IMR-90 (cell line): ENCODE measurements at regions not wholly inside any gene's neighbourhood (a gene's known extent, or its start where the extent isn't known, plus 50 kb on each side); places are given as distances from the start of the nearest gene placed in this dataset.

ENCODE experiments used
- ATAC-seq: fragments of 200-7000 bp; cut with Tn5 transposase; 2 replicates; pipeline ENCODE4 v1.9.1; 2020; ENCODE audit warnings: low read depth, mild to moderate bottlenecking, moderate library complexity
- BruUV-seq: library from RNA; stranded (reverse); fragments of 400-500 nt; replicated peaks from 2 replicates; lab custom pipeline; 2021; lab: Mats Ljungman, UMichigan
- CTCF ChIA-PET: fragments of 300-600 bp; formaldehyde crosslinking; extraction: SDS; loops from one replicate; lab custom pipeline; 2021; ENCODE audit warnings: antibody characterized with exemption; lab: Yijun Ruan, JAX
- POLR2A ChIA-PET: fragments of 300-600 bp; sonication (Branson Sonifier 250); formaldehyde crosslinking; loops from one replicate; lab custom pipeline; 2022; ENCODE audit warnings: antibody characterized with exemption; ENCODE audit not compliant: unreplicated experiment; lab: Charles Lee
- DNase-seq: peaks from one replicate; pipeline ENCODE4 v3.0.0; 2013
- H2AFZ ChIP-seq: replicated peaks from 2 replicates; pipeline ENCODE3; 2013; ENCODE audit warnings: low read length, mild to moderate bottlenecking; ENCODE audit not compliant: poor library complexity
- H2AK5ac ChIP-seq: 2 replicates; pipeline ENCODE4 v1.6.1; 2013; ENCODE audit warnings: low read depth, low read length, inconsistent platforms
- H2AK9ac ChIP-seq: replicated peaks from 2 replicates; pipeline ENCODE3; 2013; ENCODE audit warnings: mild to moderate bottlenecking, low read depth, low read length, moderate library complexity; ENCODE audit not compliant: poor library complexity
- H2BK120ac ChIP-seq: 2 replicates; pipeline ENCODE4 v1.6.1; 2013; ENCODE audit warnings: low read depth, low read length, inconsistent platforms
- H2BK15ac ChIP-seq: 3 replicates; pipeline ENCODE4 v1.6.1; 2013; ENCODE audit warnings: low read depth, low read length, inconsistent platforms
- H2BK20ac ChIP-seq: 2 replicates; pipeline ENCODE4 v1.6.1; 2013; ENCODE audit warnings: low read depth, mild to moderate bottlenecking, inconsistent platforms, low read length, moderate library complexity
- H2BK5ac ChIP-seq: 2 replicates; pipeline ENCODE4 v1.6.1; 2013; ENCODE audit warnings: mild to moderate bottlenecking, low read depth, low read length, inconsistent platforms; ENCODE audit not compliant: poor library complexity, severe bottlenecking
- H3K14ac ChIP-seq: replicated peaks from 2 replicates; pipeline ENCODE4 v1.6.1; 2013; ENCODE audit warnings: low read depth, low read length, inconsistent platforms
- H3K18ac ChIP-seq: 2 replicates; pipeline ENCODE4 v1.6.1; 2013; ENCODE audit warnings: low read depth, low read length, control low read depth
- H3K23ac ChIP-seq: 2 replicates; pipeline ENCODE4 v1.6.1; 2013; ENCODE audit warnings: low read depth, low read length, inconsistent platforms
- H3K27ac ChIP-seq: 2 replicates; pipeline ENCODE4 v1.5.1; 2013; ENCODE audit warnings: mild to moderate bottlenecking, control low read depth, low read length; ENCODE audit not compliant: insufficient read depth
- H3K27me3 ChIP-seq: 2 replicates; pipeline ENCODE4 v1.6.1; 2013; ENCODE audit warnings: low read length; ENCODE audit not compliant: control insufficient read depth, insufficient read depth
- H3K36me3 ChIP-seq: 2 replicates; pipeline ENCODE4 v1.6.1; 2013; ENCODE audit warnings: low read length, mixed read lengths; ENCODE audit not compliant: control insufficient read depth, insufficient read depth
- H3K4ac ChIP-seq: 2 replicates; pipeline ENCODE4 v1.6.1; 2013; ENCODE audit warnings: low read depth, low read length, inconsistent platforms
- H3K4me1 ChIP-seq: 2 replicates; pipeline ENCODE4 v1.6.1; 2013; ENCODE audit warnings: low read length, mixed read lengths; ENCODE audit not compliant: control insufficient read depth, insufficient read depth
- H3K4me2 ChIP-seq: 2 replicates; pipeline ENCODE4 v1.6.1; 2013; ENCODE audit warnings: low read depth, mild to moderate bottlenecking, control low read depth, low read length, moderate library complexity
- H3K4me3 ChIP-seq: 2 replicates; pipeline ENCODE4 v1.5.1; 2013; ENCODE audit warnings: low read depth, mild to moderate bottlenecking, control low read depth, low read length, moderate library complexity; ENCODE audit not compliant: insufficient read depth
- H3K56ac ChIP-seq: 2 replicates; pipeline ENCODE4 v1.6.1; 2013; ENCODE audit warnings: low read length, inconsistent platforms; ENCODE audit not compliant: insufficient read depth; ENCODE audit errors: extremely low read depth
- H3K79me1 ChIP-seq, 2 experiments: 2 replicates each; pipeline ENCODE4 v1.6.1; 2013; ENCODE audit warnings: low read length in 2 of 2, inconsistent platforms in 1 of 2, low read depth in 1 of 2
- H3K9ac ChIP-seq: 2 replicates; pipeline ENCODE4 v1.6.1; 2013; ENCODE audit warnings: low read depth, low read length, control low read depth
- H3K9me1 ChIP-seq: 2 replicates; pipeline ENCODE4 v1.6.1; 2013; ENCODE audit warnings: low read length, inconsistent platforms; ENCODE audit not compliant: insufficient read depth
- H3K9me3 ChIP-seq: 2 replicates; pipeline ENCODE4 v1.6.1; 2013; ENCODE audit warnings: low read length; ENCODE audit not compliant: control insufficient read depth, insufficient read depth
- H4K20me1 ChIP-seq: 2 replicates; pipeline ENCODE4 v1.6.1; 2013; ENCODE audit warnings: low read length, inconsistent platforms; ENCODE audit not compliant: insufficient read depth
- H4K5ac ChIP-seq: 2 replicates; pipeline ENCODE4 v1.6.1; 2013; ENCODE audit warnings: mild to moderate bottlenecking, low read depth, low read length, control low read depth
- H4K8ac ChIP-seq, 2 experiments: 2 replicates each; pipeline ENCODE4 v1.6.1; 2013; ENCODE audit warnings: low read depth in 2 of 2, low read length in 2 of 2, control low read depth in 1 of 2, inconsistent platforms in 1 of 2
- H4K91ac ChIP-seq: 2 replicates; pipeline ENCODE4 v1.6.1; 2013; ENCODE audit warnings: low read depth, low read length, inconsistent platforms; ENCODE audit not compliant: insufficient read depth
- BHLHE40 ChIP-seq: fragments of 150-350 bp; IDR thresholded peaks from 2 replicates; pipeline ENCODE4 v1.6.1; 2016; ENCODE audit warnings: mild to moderate bottlenecking, low read depth, low read length
- CEBPB ChIP-seq: IDR thresholded peaks from 2 replicates; pipeline ENCODE4 v1.6.1; 2012; ENCODE audit warnings: low read depth, low read length, improper control_type of control experiment
- CHD1 ChIP-seq: IDR thresholded peaks from 2 replicates; pipeline ENCODE4 v1.6.1; 2012; ENCODE audit warnings: low read depth, low read length, improper control_type of control experiment
- MAZ ChIP-seq: IDR thresholded peaks from 2 replicates; pipeline ENCODE4 v1.6.1; 2012; ENCODE audit warnings: low read depth, mild to moderate bottlenecking, low read length, improper control_type of control experiment, moderate library complexity, borderline replicate concordance
- NFE2L2 ChIP-seq: fragments of 150-350 bp; IDR thresholded peaks from 2 replicates; pipeline ENCODE4 v1.6.1; 2016; ENCODE audit warnings: low read depth, mild to moderate bottlenecking, low read length
- RAD21 ChIP-seq: IDR thresholded peaks from 2 replicates; pipeline ENCODE4 v1.6.1; 2012; ENCODE audit warnings: low read length, improper control_type of control experiment
- RFX5 ChIP-seq: IDR thresholded peaks from 2 replicates; pipeline ENCODE4 v1.8.0; 2012; ENCODE audit warnings: low read depth, mild to moderate bottlenecking, low read length, moderate library complexity
- WGBS, 2 experiments: methylation state at CpG; one replicate each; pipeline versions ENCODE4 v1.1.5 to v1.1.7; 2013; ENCODE audit warnings: missing lambda C conversion rate in 2 of 2; ENCODE audit not compliant: insufficient read length in 1 of 2; ENCODE audit errors: extremely low coverage in 2 of 2; 5-methylcytosine and 5-hydroxymethylcytosine counted together
- dilution Hi-C: fragments of 300-500 bp; cut with HindIII; formaldehyde crosslinking; loops from one replicate; pipeline ENCODE4 v1.14.3; 2018; ENCODE audit warnings: low sequenced_read_pairs; ENCODE audit not compliant: unreplicated experiment
- in situ Hi-C: fragments of 300-500 bp; cut with MboI; formaldehyde crosslinking; loops from 3 replicates; pipeline ENCODE4 v1.14.3; 2019; ENCODE audit warnings: low sequenced_read_pairs, inconsistent platforms, mixed read lengths
- intact Hi-C: fragments of 100-400 bp; cut with micrococcal nuclease; formaldehyde crosslinking; loops from 2 replicates; pipeline ENCODE4 v1.10.0; 2022
- TF ChIP-seq, protein P1 (sequence below): fragments of 150-350 bp; IDR thresholded peaks from 2 replicates; pipeline ENCODE4 v1.6.1; 2017; ENCODE audit warnings: mild to moderate bottlenecking, antibody characterized with exemption, low read length, low read depth
- TF ChIP-seq, protein P2 (sequence below): conservative IDR thresholded peaks from 2 replicates; pipeline ENCODE4 v1.5.1; 2012; ENCODE audit warnings: mild to moderate bottlenecking, low read depth, low read length, improper control_type of control experiment

DNA sequence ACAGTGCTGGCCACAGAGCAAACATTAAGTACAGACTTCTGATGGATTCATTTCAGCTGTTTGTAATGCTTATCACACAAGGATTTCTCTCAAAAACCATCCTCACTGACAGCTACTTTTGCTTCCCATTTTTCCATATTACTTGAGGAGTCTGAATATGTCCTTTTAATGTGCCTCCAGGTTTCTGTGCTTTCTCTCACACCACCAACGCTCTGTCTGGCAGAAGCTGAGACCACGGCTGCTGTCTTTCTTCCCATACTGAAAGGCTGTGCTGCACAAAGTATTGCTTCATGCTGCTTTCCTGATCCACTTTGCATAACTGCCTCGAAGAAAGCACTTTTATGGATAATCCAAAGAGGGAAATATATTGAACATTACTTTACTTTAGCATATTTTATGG is 312.1 kb upstream of the ZEB2 start:
- Histone ChIP-seq H3K23ac (no peak overlapping the region), H4K20me1 (no peaks in the 10 kb centered on the region), H4K91ac (no peak overlapping the region), H3K4me1 (peaks cover 12% of the 10 kb centered on the region), H4K8ac (no peak overlapping the region), H2BK20ac (peak overlapping the region; percentile 5; the same call in 1 of the 2 replicates), H3K14ac (no peak overlapping the region; the same call in 1 of the 2 replicates), H2BK5ac (no peak overlapping the region), H4K5ac (no peak overlapping the region), H3K9me3 (no peaks in the 10 kb centered on the region), H2BK15ac (no peak overlapping the region), H3K4me2 (no peak overlapping the region), H2AK9ac (no peak overlapping the region), H3K27me3 (no peaks in the 10 kb centered on the region), H3K56ac (no peak overlapping the region), H3K9me1 (peaks cover 5% of the 10 kb centered on the region; the same call in 1 of the 2 replicates), H3K9ac (no peak overlapping the region), H3K4ac (peak overlapping the region; percentile 55), H2AK5ac (no peak overlapping the region), H3K79me1 (no peaks in the 10 kb centered on the region; a peak in 1 of 4 replicates), H3K18ac (no peak overlapping the region), H3K36me3 (no peaks in the 10 kb centered on the region), H2BK120ac (peak overlapping the region; percentile 1; the same call in 1 of the 2 replicates), H2AFZ (no peak overlapping the region), H3K4me3 (no peak overlapping the region), H3K27ac (no peak overlapping the region)
- in situ Hi-C loops (no loop called here), intact Hi-C loops (no loop called here), dilution Hi-C loops (no loop called here)
- BruUV-seq = no TSS peak
- ChIA-PET POLR2A (no interaction called here), CTCF (no interaction called here)
- no peak for TF ChIP-seq MAZ
- no peak for TF ChIP-seq RFX5
- no peak for TF ChIP-seq CHD1
- TF ChIP-seq BHLHE40 = no peak
- TF ChIP-seq RAD21 = no peak
- TF ChIP-seq, protein P1, sequence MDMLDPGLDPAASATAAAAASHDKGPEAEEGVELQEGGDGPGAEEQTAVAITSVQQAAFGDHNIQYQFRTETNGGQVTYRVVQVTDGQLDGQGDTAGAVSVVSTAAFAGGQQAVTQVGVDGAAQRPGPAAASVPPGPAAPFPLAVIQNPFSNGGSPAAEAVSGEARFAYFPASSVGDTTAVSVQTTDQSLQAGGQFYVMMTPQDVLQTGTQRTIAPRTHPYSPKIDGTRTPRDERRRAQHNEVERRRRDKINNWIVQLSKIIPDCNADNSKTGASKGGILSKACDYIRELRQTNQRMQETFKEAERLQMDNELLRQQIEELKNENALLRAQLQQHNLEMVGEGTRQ = no peak
- no peak for TF ChIP-seq NFE2L2
- TF ChIP-seq, protein P2, sequence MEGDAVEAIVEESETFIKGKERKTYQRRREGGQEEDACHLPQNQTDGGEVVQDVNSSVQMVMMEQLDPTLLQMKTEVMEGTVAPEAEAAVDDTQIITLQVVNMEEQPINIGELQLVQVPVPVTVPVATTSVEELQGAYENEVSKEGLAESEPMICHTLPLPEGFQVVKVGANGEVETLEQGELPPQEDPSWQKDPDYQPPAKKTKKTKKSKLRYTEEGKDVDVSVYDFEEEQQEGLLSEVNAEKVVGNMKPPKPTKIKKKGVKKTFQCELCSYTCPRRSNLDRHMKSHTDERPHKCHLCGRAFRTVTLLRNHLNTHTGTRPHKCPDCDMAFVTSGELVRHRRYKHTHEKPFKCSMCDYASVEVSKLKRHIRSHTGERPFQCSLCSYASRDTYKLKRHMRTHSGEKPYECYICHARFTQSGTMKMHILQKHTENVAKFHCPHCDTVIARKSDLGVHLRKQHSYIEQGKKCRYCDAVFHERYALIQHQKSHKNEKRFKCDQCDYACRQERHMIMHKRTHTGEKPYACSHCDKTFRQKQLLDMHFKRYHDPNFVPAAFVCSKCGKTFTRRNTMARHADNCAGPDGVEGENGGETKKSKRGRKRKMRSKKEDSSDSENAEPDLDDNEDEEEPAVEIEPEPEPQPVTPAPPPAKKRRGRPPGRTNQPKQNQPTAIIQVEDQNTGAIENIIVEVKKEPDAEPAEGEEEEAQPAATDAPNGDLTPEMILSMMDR = no peak
- no peak for TF ChIP-seq CEBPB
- DNase-seq = no peak
- 80% methylated on average over 1 of the region's 3 CpGs; no CpG with 5 or more reads in 1 of the 2 experiments for whole genome bisulfite sequencing, 2 experiments
- ATAC-seq = no peak
